OCI-LY7 (cell line): ENCODE measurements at regions not wholly inside any gene's neighbourhood (a gene's known extent, or its start where the extent isn't known, plus 50 kb on each side); places are given as distances from the start of the nearest gene placed in this dataset.

Source experiments
- BruUV-seq: library from RNA; stranded (reverse); fragments of 400-500 nt; replicated peaks from 2 replicates; lab custom pipeline; 2021; lab: Mats Ljungman, UMichigan
- CTCF ChIA-PET: fragments of 300-600 bp; sonication (Branson Sonifier 250); formaldehyde crosslinking; loops from one replicate; lab custom pipeline; 2022; ENCODE audit warnings: antibody characterized with exemption; ENCODE audit not compliant: unreplicated experiment; lab: Charles Lee
- POLR2A ChIA-PET: fragments of 300-600 bp; sonication (Branson Sonifier 250); formaldehyde crosslinking; loops from one replicate; lab custom pipeline; 2022; ENCODE audit warnings: antibody characterized with exemption; lab: Charles Lee
- DNase-seq: peaks from one replicate; pipeline ENCODE4 v3.0.0-alpha.2; 2015; ENCODE audit warnings: low spot score
- H2AFZ ChIP-seq: fragments of 200-600 bp; sonication (generic), shearing (Covaris generic); 2 replicates; pipeline ENCODE4 v1.6.1; 2014; ENCODE audit warnings: mild to moderate bottlenecking, antibody characterized with exemption, low read length, moderate library complexity
- H3K27ac ChIP-seq: fragments of 200-600 bp; sonication (generic); 2 replicates; pipeline ENCODE4 v1.5.1; 2014; ENCODE audit warnings: mixed run types, low read depth, mild to moderate bottlenecking, moderate library complexity, low read length, inconsistent platforms; ENCODE audit not compliant: poor library complexity, severe bottlenecking
- H3K36me3 ChIP-seq: fragments of 200-600 bp; sonication (generic); 2 replicates; pipeline ENCODE4 v1.6.1; 2014; ENCODE audit warnings: mild to moderate bottlenecking, antibody characterized with exemption, low read length, moderate library complexity, mixed read lengths; ENCODE audit not compliant: insufficient read depth
- H3K4me1 ChIP-seq: fragments of 200-600 bp; sonication (generic); 2 replicates; pipeline ENCODE4 v1.5.1; 2014; ENCODE audit warnings: mild to moderate bottlenecking, low read length; ENCODE audit not compliant: insufficient read depth, poor library complexity, severe bottlenecking
- H3K4me2 ChIP-seq: fragments of 200-600 bp; sonication (generic); 2 replicates; pipeline ENCODE4 v1.6.1; 2014; ENCODE audit warnings: mild to moderate bottlenecking, low read length
- H3K4me3 ChIP-seq: fragments of 200-600 bp; sonication (generic); 2 replicates; pipeline ENCODE4 v1.5.1; 2014; ENCODE audit warnings: mild to moderate bottlenecking, low read depth, low read length; ENCODE audit not compliant: poor library complexity, severe bottlenecking
- H3K79me2 ChIP-seq: fragments of 200-600 bp; sonication (generic); 2 replicates; pipeline ENCODE4 v1.6.1; 2016; ENCODE audit warnings: low read depth, mild to moderate bottlenecking, low read length, moderate library complexity, mixed read lengths; ENCODE audit not compliant: insufficient read depth
- H3K9me2 ChIP-seq: fragments of 200-600 bp; sonication (generic); 2 replicates; pipeline ENCODE4 v1.6.1; 2016; ENCODE audit warnings: mild to moderate bottlenecking, low read length, mixed read lengths; ENCODE audit not compliant: insufficient read depth
- H3K9me3 ChIP-seq: fragments of 200-600 bp; sonication (generic); 2 replicates; pipeline ENCODE4 v1.6.1; 2014; ENCODE audit warnings: mild to moderate bottlenecking, mixed run types, low read length, mixed read lengths
- H4K20me1 ChIP-seq: fragments of 200-600 bp; sonication (generic); 2 replicates; pipeline ENCODE4 v1.6.1; 2014; ENCODE audit warnings: mild to moderate bottlenecking, antibody characterized with exemption, low read length, moderate library complexity, mixed read lengths; ENCODE audit not compliant: insufficient read depth
- CTCF ChIP-seq: fragments of 200-600 bp; sonication (generic); conservative IDR thresholded peaks from 2 replicates; pipeline ENCODE4 v1.5.1; 2014; ENCODE audit warnings: mild to moderate bottlenecking, antibody characterized with exemption, low read length, moderate library complexity, mixed read lengths
- EZH2phosphoT487 ChIP-seq: fragments of 200-600 bp; sonication (generic); IDR thresholded peaks from 2 replicates; pipeline ENCODE4 v1.6.1; 2018; ENCODE audit warnings: low read depth, borderline replicate concordance, mild to moderate bottlenecking, mixed run types, antibody characterized with exemption, low read length, moderate library complexity, mixed read lengths
- intact Hi-C: fragments of 100-400 bp; cut with micrococcal nuclease; formaldehyde crosslinking; loops from one replicate; pipeline ENCODE4 v1.10.0; 2022; ENCODE audit not compliant: unreplicated experiment

- Histone ChIP-seq H2AFZ (no peak overlapping the region), H3K4me3 (no peak overlapping the region), H3K27ac (no peak overlapping the region), H3K9me3 (no peaks in the 10 kb centered on the region), H3K4me2 (no peak overlapping the region), H3K36me3 (no peaks in the 10 kb centered on the region), H4K20me1 (no peaks in the 10 kb centered on the region), H3K9me2 (no peaks in the 10 kb centered on the region), H3K4me1 (no peaks in the 10 kb centered on the region), H3K79me2 (no peaks in the 10 kb centered on the region)
- BruUV-seq, result no TSS peak
- ChIA-PET POLR2A (interaction anchor here (0.6 kb wide), 2 partner anchors 239 to 951 kb away, joined by 3 to 4 read pairs; no protein-coding TSS in a partner anchor), CTCF (no interaction called here)
- TF ChIP-seq EZH2phosphoT487 (no peak), CTCF (no peak)
- no peak for DNase-seq
- intact Hi-C loops, result no loop called here
Observed at GRCh38 chr10:60578217-60578616, 188.5 kb upstream of the ANK3 start.

- Histone ChIP-seq H3K4me3 (no peak overlapping the region), H3K27ac (no peak overlapping the region), H3K9me3 (no peaks in the 10 kb centered on the region), H3K9me2 (no peaks in the 10 kb centered on the region), H3K36me3 (no peaks in the 10 kb centered on the region), H3K4me1 (no peaks in the 10 kb centered on the region), H4K20me1 (no peaks in the 10 kb centered on the region), H3K4me2 (no peak overlapping the region), H3K79me2 (no peaks in the 10 kb centered on the region), H2AFZ (no peak overlapping the region)
- DNase-seq, result no peak
- TF ChIP-seq EZH2phosphoT487 (no peak), CTCF (no peak)
- no TSS peak for BruUV-seq
- ChIA-PET POLR2A (interaction anchor here (1.0 kb wide), 1 partner anchor 16 kb away, joined by 3 read pairs; no protein-coding TSS in a partner anchor), CTCF (no interaction called here)
- intact Hi-C loops, result no loop called here
Observed at GRCh38 chr10:60576130-60577069, 186.7 kb upstream of the ANK3 start.

GRCh38 chr10:60575105-60575504 is 185.4 kb upstream of the ANK3 start:
- Histone ChIP-seq H3K9me2 (no peaks in the 10 kb centered on the region), H3K36me3 (no peaks in the 10 kb centered on the region), H3K9me3 (no peaks in the 10 kb centered on the region), H3K4me1 (no peaks in the 10 kb centered on the region), H3K27ac (no peak overlapping the region), H3K4me3 (no peak overlapping the region), H3K79me2 (no peaks in the 10 kb centered on the region), H4K20me1 (no peaks in the 10 kb centered on the region), H3K4me2 (no peak overlapping the region), H2AFZ (no peak overlapping the region)
- TF ChIP-seq EZH2phosphoT487, result no peak
- POLR2A ChIA-PET, result no interaction called here
- CTCF ChIA-PET, result no interaction called here
- intact Hi-C loops, result no loop called here
- no TSS peak for BruUV-seq
- DNase-seq, result no peak
